ENCODE measurements at regions not wholly inside any gene's neighbourhood (a gene's known extent, or its start where the extent isn't known, plus 50 kb on each side); places are given as distances from the start of the nearest gene placed in this dataset.

DNA sequence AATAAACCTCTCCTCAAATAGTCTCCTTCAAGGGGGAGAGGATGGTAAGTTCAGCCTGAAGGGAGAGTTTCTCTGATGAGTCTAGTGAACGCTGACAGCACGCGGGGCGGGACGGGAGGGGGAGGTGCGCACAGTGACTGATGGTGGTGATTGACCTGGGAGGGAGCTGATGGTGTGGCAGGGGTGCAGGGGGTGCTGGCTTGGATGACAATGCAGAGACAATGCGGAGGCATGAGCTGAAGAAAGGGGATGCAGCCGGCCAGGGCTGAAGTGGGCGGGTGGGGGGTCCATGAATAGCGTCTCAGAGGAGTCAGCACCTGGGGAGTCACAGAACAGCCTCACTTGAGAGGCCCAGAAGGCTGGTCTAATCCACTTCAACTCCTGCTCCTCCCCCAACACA is 142.5 kb upstream of the PJA1 start:
- in situ Hi-C loops (cut with MboI), result no loop called here
- no peak for TF ChIP-seq PAX5 (IDR thresholded peaks at IDR 0.05; ENCODE audit: borderline replicate concordance, low read depth, low read length)
- TF ChIP-seq ZNF622 (IDR thresholded peaks at IDR 0.05), result no peak
- TF ChIP-seq ATF7 (IDR thresholded peaks at IDR 0.05; ENCODE audit: low read depth), result no peak
- TF ChIP-seq NFYA (IDR thresholded peaks at IDR 0.05; ENCODE audit: borderline replicate concordance, low read depth, low read length), result no peak
- TF ChIP-seq, protein P1, sequence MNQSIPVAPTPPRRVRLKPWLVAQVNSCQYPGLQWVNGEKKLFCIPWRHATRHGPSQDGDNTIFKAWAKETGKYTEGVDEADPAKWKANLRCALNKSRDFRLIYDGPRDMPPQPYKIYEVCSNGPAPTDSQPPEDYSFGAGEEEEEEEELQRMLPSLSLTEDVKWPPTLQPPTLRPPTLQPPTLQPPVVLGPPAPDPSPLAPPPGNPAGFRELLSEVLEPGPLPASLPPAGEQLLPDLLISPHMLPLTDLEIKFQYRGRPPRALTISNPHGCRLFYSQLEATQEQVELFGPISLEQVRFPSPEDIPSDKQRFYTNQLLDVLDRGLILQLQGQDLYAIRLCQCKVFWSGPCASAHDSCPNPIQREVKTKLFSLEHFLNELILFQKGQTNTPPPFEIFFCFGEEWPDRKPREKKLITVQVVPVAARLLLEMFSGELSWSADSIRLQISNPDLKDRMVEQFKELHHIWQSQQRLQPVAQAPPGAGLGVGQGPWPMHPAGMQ (IDR thresholded peaks at IDR 0.05; ENCODE audit: borderline replicate concordance), result no peak
- TF ChIP-seq TARDBP (IDR thresholded peaks at IDR 0.05; ENCODE audit: borderline replicate concordance), result no peak
- TF ChIP-seq MTA3 (IDR thresholded peaks at IDR 0.05; ENCODE audit: borderline replicate concordance, low read length), result no peak
- no peak for TF ChIP-seq ZZZ3 (IDR thresholded peaks at IDR 0.05; ENCODE audit: control insufficient read depth, insufficient read length, low read depth)
- TF ChIP-seq, protein P2, sequence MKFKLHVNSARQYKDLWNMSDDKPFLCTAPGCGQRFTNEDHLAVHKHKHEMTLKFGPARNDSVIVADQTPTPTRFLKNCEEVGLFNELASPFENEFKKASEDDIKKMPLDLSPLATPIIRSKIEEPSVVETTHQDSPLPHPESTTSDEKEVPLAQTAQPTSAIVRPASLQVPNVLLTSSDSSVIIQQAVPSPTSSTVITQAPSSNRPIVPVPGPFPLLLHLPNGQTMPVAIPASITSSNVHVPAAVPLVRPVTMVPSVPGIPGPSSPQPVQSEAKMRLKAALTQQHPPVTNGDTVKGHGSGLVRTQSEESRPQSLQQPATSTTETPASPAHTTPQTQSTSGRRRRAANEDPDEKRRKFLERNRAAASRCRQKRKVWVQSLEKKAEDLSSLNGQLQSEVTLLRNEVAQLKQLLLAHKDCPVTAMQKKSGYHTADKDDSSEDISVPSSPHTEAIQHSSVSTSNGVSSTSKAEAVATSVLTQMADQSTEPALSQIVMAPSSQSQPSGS (IDR thresholded peaks at IDR 0.05; ENCODE audit: low read length), result no peak
- TF ChIP-seq NFYB (IDR thresholded peaks at IDR 0.05; ENCODE audit: insufficient read depth, low read depth, low read length), result no peak
- no peak for TF ChIP-seq TBL1XR1 (IDR thresholded peaks at IDR 0.05; ENCODE audit: low read depth, low read length)
- no peak for TF ChIP-seq CREM (IDR thresholded peaks at IDR 0.05; ENCODE audit: low read depth)
- 51% methylated on average over 10 of the region's 10 CpGs for WGBS (ENCODE audit: insufficient coverage, insufficient replicate concordance, low lambda C conversion rate, missing lambda C conversion rate)

More for the DNA sequence above, 142.5 kb upstream of the PJA1 start:
- ChIA-PET SMC1A (ENCODE audit: uncharacterized antibody, unreplicated experiment) (no interaction called here), RAD21 (ENCODE audit: unreplicated experiment) (no interaction called here), POLR2A (interaction anchor here (0.6 kb wide), 1 partner anchor 204 kb away, joined by 8 read pairs; no protein-coding TSS in a partner anchor), CTCF (no interaction called here)
- ATAC-seq (no peak), FAIRE-seq (no peak), DNase-seq (ENCODE audit: low read depth, low spot score) (no peak)
- no peaks in the 10 kb centered on the region for H3K27me3 ChIP-seq (replicated peaks in 1 of 2; ENCODE audit: control insufficient read depth in 2 of 2, insufficient read depth in 2 of 2, low read length in 1 of 2)
- intact Hi-C loops (cut with micrococcal nuclease; ENCODE audit: unreplicated experiment), result no loop called here
- no peaks in the 10 kb centered on the region for H3K79me2 ChIP-seq (ENCODE audit: control insufficient read depth, insufficient read depth, low read length)
- H4K20me1 ChIP-seq (ENCODE audit: control insufficient read depth, insufficient read depth), result no peaks in the 10 kb centered on the region
- no peaks in the 10 kb centered on the region for H3K36me3 ChIP-seq (ENCODE audit: control insufficient read depth in 2 of 2, insufficient read depth in 2 of 2, low read length in 1 of 2)
- no peak overlapping the region for H3K4me2 ChIP-seq (ENCODE audit: control insufficient read depth, insufficient read depth)
- no peak overlapping the region for H3K27ac ChIP-seq (ENCODE audit: control insufficient read depth, insufficient read depth)
- H3K4me3 ChIP-seq, result no peak overlapping the region
- no peak overlapping the region for H2AFZ ChIP-seq (ENCODE audit: control insufficient read depth, low read depth, low read length)
- no peaks in the 10 kb centered on the region for H3K9me3 ChIP-seq (replicated peaks; ENCODE audit: control insufficient read depth, insufficient read depth, low read length)
- H3K9ac ChIP-seq (ENCODE audit: control insufficient read depth, insufficient read depth, low read length), result no peak overlapping the region
- no peaks in the 10 kb centered on the region for H3K4me1 ChIP-seq (ENCODE audit: control insufficient read depth, insufficient read depth, low read length)
- no TSS peak for BruUV-seq (replicated peaks)
